Transverse colon (tissue), 4 donors: ENCODE measurements at regions not wholly inside any gene's neighbourhood (a gene's known extent, or its start where the extent isn't known, plus 50 kb on each side); places are given as distances from the start of the nearest gene placed in this dataset.
A peak's percentile ranks its signal among the peaks of the same experiment; 100 is the strongest.

Experiments
- CTCF ChIP-seq, 5 experiments: fragments of 200-600 bp in 3 of 5; fragments of 450-650 bp in 2 of 5; sonication (generic) in 3 of 5; IDR thresholded peaks; 1 replicate in 2 of 5; 2 replicates in 3 of 5; pipeline ENCODE4 v1.5.1; 2016 to 2017; ENCODE audit warnings: antibody characterized with exemption in 5 of 5, inconsistent platforms in 3 of 5, mild to moderate bottlenecking in 2 of 5, moderate library complexity in 1 of 5
- EP300 ChIP-seq: sonication (generic); formaldehyde crosslinking; IDR thresholded peaks from one replicate; pipeline ENCODE4 v1.6.1; 2017; ENCODE audit warnings: antibody characterized with exemption, low read depth
- POLR2A ChIP-seq: fragments of 450-650 bp; IDR thresholded peaks from one replicate; pipeline ENCODE4 v1.6.1; 2016; ENCODE audit warnings: antibody characterized with exemption, mild to moderate bottlenecking, moderate library complexity
- POLR2AphosphoS5 ChIP-seq, 3 donors: sonication (generic); formaldehyde crosslinking; IDR thresholded peaks; one replicate each; pipeline ENCODE4 v1.6.1; 2016; ENCODE audit warnings: antibody characterized with exemption in 3 of 3

GRCh38 chr10:64379898-64380297 is 858.7 kb downstream of the REEP3 start:
- TF ChIP-seq CTCF (IDR thresholded peaks at IDR 0.05) (peak in 4 of 5 experiments; percentile 23 to 30 (median 25)), POLR2A (no peak), EP300 (no peak), POLR2AphosphoS5 (IDR thresholded peaks at IDR 0.05) (no peak)
